Mesenchymal stem cell (in vitro differentiated cells and primary cell): ENCODE measurements at regions not wholly inside any gene's neighbourhood (a gene's known extent, or its start where the extent isn't known, plus 50 kb on each side); places are given as distances from the start of the nearest gene placed in this dataset.

Experiments
- DNase-seq: peaks from one replicate; pipeline ENCODE4 v3.0.0-alpha.2; 2013
- H2AFZ ChIP-seq: one replicate; pipeline ENCODE4 v1.6.1; 2013; ENCODE audit warnings: low read depth, mild to moderate bottlenecking, control low read depth, inconsistent platforms, low read length, moderate library complexity
- H2AK5ac ChIP-seq: 2 replicates; pipeline ENCODE4 v1.6.1; 2013; ENCODE audit warnings: low read length, moderate library complexity, mild to moderate bottlenecking, inconsistent platforms; ENCODE audit not compliant: severe bottlenecking
- H2BK120ac ChIP-seq: one replicate; pipeline ENCODE4 v1.6.1; 2013; ENCODE audit warnings: low read depth, mild to moderate bottlenecking, inconsistent platforms, low read length, moderate library complexity
- H2BK12ac ChIP-seq, 2 experiments: one replicate each; pipeline ENCODE4 v1.6.1; 2013; ENCODE audit warnings: inconsistent platforms in 2 of 2, low read length in 2 of 2, mild to moderate bottlenecking in 2 of 2, moderate library complexity in 2 of 2, control low read depth in 1 of 2
- H2BK15ac ChIP-seq: one replicate; pipeline ENCODE4 v1.6.1; 2013; ENCODE audit warnings: mild to moderate bottlenecking, low read depth, inconsistent platforms; ENCODE audit not compliant: poor library complexity, severe bottlenecking
- H2BK5ac ChIP-seq: 2 replicates; pipeline ENCODE4 v1.6.1; 2013; ENCODE audit warnings: low read depth, mild to moderate bottlenecking, low read length, control low read depth, inconsistent platforms; ENCODE audit not compliant: poor library complexity, severe bottlenecking
- H3K14ac ChIP-seq, 2 experiments: one replicate each; pipeline ENCODE4 v1.6.1; 2013; ENCODE audit warnings: inconsistent platforms in 2 of 2, low read length in 2 of 2, control low read depth in 1 of 2, mild to moderate bottlenecking in 1 of 2, moderate library complexity in 1 of 2
- H3K18ac ChIP-seq, 2 experiments: one replicate each; pipeline ENCODE4 v1.6.1; 2013; ENCODE audit warnings: inconsistent platforms in 2 of 2, low read length in 2 of 2, control low read depth in 1 of 2, low read depth in 1 of 2, mild to moderate bottlenecking in 1 of 2
- H3K23ac ChIP-seq, 2 experiments: one replicate each; pipeline ENCODE4 v1.6.1; 2013; ENCODE audit warnings: inconsistent platforms in 2 of 2, low read length in 2 of 2, mild to moderate bottlenecking in 2 of 2, moderate library complexity in 2 of 2, control low read depth in 1 of 2
- H3K27ac ChIP-seq: 2 replicates; pipeline ENCODE4 v1.5.1; 2013; ENCODE audit warnings: mild to moderate bottlenecking, moderate library complexity, low read length, control low read depth, inconsistent platforms; ENCODE audit not compliant: poor library complexity, severe bottlenecking
- H3K27me3 ChIP-seq, 2 experiments: 2 replicates each; pipeline versions ENCODE4 v1.6.1 to v1.7.0; 2013; ENCODE audit warnings: low read length in 2 of 2, mild to moderate bottlenecking in 2 of 2, moderate library complexity in 2 of 2, control low read depth in 1 of 2, inconsistent platforms in 1 of 2; ENCODE audit not compliant: control insufficient read depth in 1 of 2, insufficient read depth in 1 of 2
- H3K36me3 ChIP-seq, 2 experiments: 2 replicates each; pipeline versions ENCODE4 v1.6.1 to v1.7.0; 2013; ENCODE audit warnings: low read length in 2 of 2, control low read depth in 1 of 2, inconsistent platforms in 1 of 2, low read depth in 1 of 2, mild to moderate bottlenecking in 1 of 2; ENCODE audit not compliant: insufficient read depth in 2 of 2, control insufficient read depth in 1 of 2
- H3K4ac ChIP-seq, 2 experiments: one replicate each; pipeline ENCODE4 v1.6.1; 2013; ENCODE audit warnings: inconsistent platforms in 2 of 2, low read length in 2 of 2, mild to moderate bottlenecking in 2 of 2, moderate library complexity in 2 of 2, control low read depth in 1 of 2, low read depth in 1 of 2
- H3K4me1 ChIP-seq: 2 replicates; pipeline ENCODE4 v1.6.1; 2013; ENCODE audit warnings: low read depth, low read length, control low read depth; ENCODE audit not compliant: control insufficient read depth, insufficient read depth
- H3K4me2 ChIP-seq: 2 replicates; pipeline ENCODE4 v1.6.1; 2013; ENCODE audit warnings: low read length, mild to moderate bottlenecking, inconsistent platforms; ENCODE audit not compliant: poor library complexity, severe bottlenecking
- H3K4me3 ChIP-seq, 2 experiments: 2 replicates each; pipeline versions ENCODE4 v1.5.1 to v1.7.0; 2013; ENCODE audit warnings: low read length in 2 of 2, mild to moderate bottlenecking in 2 of 2, control low read depth in 1 of 2, low read depth in 1 of 2; ENCODE audit not compliant: insufficient read depth in 1 of 2
- H3K79me1 ChIP-seq: replicated peaks from 2 replicates; pipeline ENCODE4 v1.6.1; 2013; ENCODE audit warnings: mild to moderate bottlenecking, control low read depth, low read length, inconsistent platforms; ENCODE audit not compliant: poor library complexity, severe bottlenecking
- H3K9ac ChIP-seq: 2 replicates; pipeline ENCODE4 v1.7.0; 2013; ENCODE audit warnings: mild to moderate bottlenecking, low read length, moderate library complexity
- H3K9me3 ChIP-seq: 2 replicates; pipeline ENCODE4 v1.7.0; 2013; ENCODE audit warnings: mild to moderate bottlenecking, low read length; ENCODE audit not compliant: control insufficient read depth
- H4K8ac ChIP-seq: one replicate; pipeline ENCODE4 v1.6.1; 2013; ENCODE audit warnings: inconsistent platforms, mild to moderate bottlenecking, low read length, moderate library complexity
- H4K91ac ChIP-seq: one replicate; pipeline ENCODE4 v1.6.1; 2013; ENCODE audit warnings: mild to moderate bottlenecking, low read length, inconsistent platforms
- WGBS: methylation state at CpG from one replicate; pipeline ENCODE4 v1.1.7; 2013; ENCODE audit warnings: mixed read lengths; 5-methylcytosine and 5-hydroxymethylcytosine counted together

DNA sequence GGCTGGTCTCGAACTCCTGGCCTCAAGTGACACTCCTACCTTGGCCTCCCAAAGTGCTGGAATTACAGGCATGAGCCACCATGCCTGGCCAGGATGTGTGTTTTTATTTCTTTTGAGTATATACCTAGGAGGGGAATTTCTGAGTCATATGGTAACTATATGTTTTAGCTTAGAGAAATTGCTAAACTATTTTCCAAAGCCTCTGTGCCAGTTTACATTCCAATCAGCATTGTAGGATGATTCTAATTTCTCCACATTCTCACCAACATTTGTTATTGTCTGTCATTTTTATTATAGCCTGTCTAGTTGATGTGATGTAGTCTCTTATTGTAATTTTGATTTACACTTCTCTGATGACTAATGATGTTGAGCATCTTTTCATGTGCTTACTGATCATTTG lies 1576.0 kb downstream of the RPA4 start:
- Histone ChIP-seq H2AK5ac (no peak overlapping the region), H2BK12ac (no peak overlapping the region), H3K9ac (no peak overlapping the region), H4K91ac (no peak overlapping the region), H3K27ac (no peak overlapping the region), H3K14ac (no peak overlapping the region), H4K8ac (no peak overlapping the region), H3K27me3 (no peaks in the 10 kb centered on the region), H3K9me3 (no peaks in the 10 kb centered on the region), H2BK120ac (no peak overlapping the region), H3K4me1 (no peaks in the 10 kb centered on the region), H2BK5ac (no peak overlapping the region), H3K4me3 (no peak overlapping the region), H3K23ac (no peak overlapping the region), H2AFZ (no peak overlapping the region), H3K79me1 (no peaks in the 10 kb centered on the region), H3K4me2 (no peak overlapping the region), H3K36me3 (no peaks in the 10 kb centered on the region), H3K4ac (no peak overlapping the region), H3K18ac (no peak overlapping the region), H2BK15ac (no peak overlapping the region)
- DNase-seq, result no peak
- WGBS, result no CpG with 5 or more reads among the region's 1 CpG

DNA sequence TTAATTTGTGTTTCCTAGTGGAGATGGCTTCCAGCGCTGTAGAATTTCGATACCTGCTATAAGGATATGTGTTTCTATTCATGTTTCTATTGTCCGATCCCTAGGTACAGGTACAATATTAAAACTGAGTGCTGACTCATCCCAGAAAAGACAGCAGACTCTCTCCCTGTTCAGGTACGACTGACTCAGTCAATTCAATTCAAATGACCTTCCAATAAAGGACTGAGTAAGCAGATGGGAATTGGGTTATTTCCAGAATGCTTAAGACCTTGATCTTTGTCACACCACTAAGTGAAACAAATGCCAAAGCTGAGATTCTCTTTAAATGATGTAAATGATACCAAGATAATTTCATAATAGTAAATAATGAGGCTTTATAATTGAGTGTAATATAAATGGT lies 1596.9 kb downstream of the RPA4 start:
- WGBS, result no CpG with 5 or more reads among the region's 4 CpGs
- no peak overlapping the region for H3K4me2 ChIP-seq
- H4K91ac ChIP-seq, result no peak overlapping the region
- H2BK120ac ChIP-seq, result no peak overlapping the region
- H4K8ac ChIP-seq, result no peak overlapping the region
- H2BK12ac ChIP-seq, result no peak overlapping the region
- H3K27ac ChIP-seq, result no peak overlapping the region
- H3K9ac ChIP-seq, result no peak overlapping the region
- no peak overlapping the region for H2AK5ac ChIP-seq
- H3K9me3 ChIP-seq, result no peaks in the 10 kb centered on the region
- peaks cover 0 to 4% of the 10 kb centered on the region in 2 experiments for H3K27me3 ChIP-seq
- H3K14ac ChIP-seq, result no peak overlapping the region
- no peak overlapping the region for H2BK15ac ChIP-seq
- H3K4me1 ChIP-seq, result no peaks in the 10 kb centered on the region
- DNase-seq, result no peak
- H3K23ac ChIP-seq, result no peak overlapping the region
- H2BK5ac ChIP-seq, result no peak overlapping the region
- H3K18ac ChIP-seq, result no peak overlapping the region
- H3K4me3 ChIP-seq, result no peak overlapping the region
- no peak overlapping the region for H3K4ac ChIP-seq
- H3K79me1 ChIP-seq, result no peaks in the 10 kb centered on the region
- H3K36me3 ChIP-seq, result no peaks in the 10 kb centered on the region
- no peak overlapping the region for H2AFZ ChIP-seq

DNA sequence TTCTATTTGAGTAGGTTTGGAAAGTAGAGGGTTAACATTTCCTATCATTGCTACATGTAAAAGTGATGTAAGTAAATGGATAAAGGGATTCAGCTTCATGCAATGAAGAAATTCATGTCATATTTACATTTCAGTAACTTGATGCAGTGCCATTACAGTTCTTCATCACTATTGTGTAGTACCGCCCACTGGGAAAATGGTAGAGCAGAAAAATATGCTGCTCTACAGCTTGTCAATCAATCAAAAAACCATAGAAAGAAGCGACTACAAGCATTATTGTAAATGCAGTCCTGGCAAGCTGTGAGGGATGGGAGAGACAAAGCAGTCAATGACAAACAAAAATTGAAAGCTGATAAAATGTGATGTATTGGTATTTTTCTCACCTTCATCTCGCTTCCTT lies 1597.9 kb downstream of the RPA4 start:
- Histone ChIP-seq H3K4me1 (no peaks in the 10 kb centered on the region), H3K9me3 (no peaks in the 10 kb centered on the region), H2BK5ac (no peak overlapping the region), H3K18ac (no peak overlapping the region), H2BK12ac (no peak overlapping the region), H4K8ac (no peak overlapping the region), H3K23ac (no peak overlapping the region), H2AK5ac (no peak overlapping the region), H3K9ac (no peak overlapping the region), H3K36me3 (no peaks in the 10 kb centered on the region), H2BK15ac (no peak overlapping the region), H3K4me3 (no peak overlapping the region), H4K91ac (no peak overlapping the region), H3K14ac (no peak overlapping the region), H3K4ac (no peak overlapping the region), H3K27ac (no peak overlapping the region), H3K4me2 (no peak overlapping the region), H2BK120ac (no peak overlapping the region), H3K79me1 (no peaks in the 10 kb centered on the region), H2AFZ (no peak overlapping the region), H3K27me3 (peaks cover 0 to 6% of the 10 kb centered on the region in 2 experiments)
- WGBS, result 100% methylated on average over 2 of the region's 3 CpGs
- DNase-seq, result no peak

DNA sequence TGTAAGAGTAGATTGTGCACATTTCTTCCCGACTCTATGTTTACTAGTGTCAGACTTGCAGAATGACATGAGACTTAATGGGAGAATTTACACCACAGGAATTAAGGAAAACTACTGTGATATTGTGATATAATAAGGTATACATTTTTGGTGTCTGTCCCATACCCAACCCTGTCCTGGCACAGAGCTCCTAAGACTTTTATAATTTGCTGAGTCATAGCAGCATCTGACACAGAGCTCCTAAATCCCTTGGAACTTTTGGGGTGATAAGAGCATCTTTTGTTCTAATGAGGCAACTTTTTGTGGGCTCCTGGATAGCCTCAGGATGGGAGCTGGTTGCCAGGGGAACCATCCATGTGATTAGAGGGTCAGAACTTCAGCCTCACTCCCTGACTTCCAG lies 1607.0 kb downstream of the RPA4 start:
- H3K36me3 ChIP-seq, result no peaks in the 10 kb centered on the region
- no peak overlapping the region for H3K14ac ChIP-seq
- no peak overlapping the region for H3K18ac ChIP-seq
- no peak overlapping the region for H3K23ac ChIP-seq
- H3K4me2 ChIP-seq, result no peak overlapping the region
- H3K4ac ChIP-seq, result no peak overlapping the region
- H3K79me1 ChIP-seq, result no peaks in the 10 kb centered on the region
- peaks cover 0 to 5% of the 10 kb centered on the region in 2 experiments for H3K27me3 ChIP-seq
- no peak overlapping the region for H2BK15ac ChIP-seq
- no peak overlapping the region for H3K27ac ChIP-seq
- no peaks in the 10 kb centered on the region for H3K4me1 ChIP-seq
- H3K9ac ChIP-seq, result no peak overlapping the region
- H2AK5ac ChIP-seq, result no peak overlapping the region
- no peak overlapping the region for H4K8ac ChIP-seq
- H4K91ac ChIP-seq, result no peak overlapping the region
- no peak overlapping the region for H2BK12ac ChIP-seq
- no CpG with 5 or more reads among the region's 1 CpG for WGBS
- no peak overlapping the region for H2BK5ac ChIP-seq
- H2AFZ ChIP-seq, result no peak overlapping the region
- no peak overlapping the region for H3K4me3 ChIP-seq
- no peak overlapping the region for H2BK120ac ChIP-seq
- H3K9me3 ChIP-seq, result no peaks in the 10 kb centered on the region
- DNase-seq, result no peak
